SK-N-SH treated with all-trans-retinoic acid at 6 μM for 48 hours (cell line): ENCODE measurements at regions not wholly inside any gene's neighbourhood (a gene's known extent, or its start where the extent isn't known, plus 50 kb on each side); places are given as distances from the start of the nearest gene placed in this dataset.
"Not testable (repeated sequence)": the region's sequence is repeated elsewhere in the genome, so short reads cannot be mapped to it uniquely, and the experiment has no call there.

Experiments
- ATAC-seq: fragments of 200-7000 bp; cut with Tn5 transposase; 3 replicates; pipeline ENCODE4 v1.9.1; 2020; ENCODE audit warnings: mild to moderate bottlenecking, moderate library complexity
- ARNTL ChIP-seq: fragments of 450-650 bp; formaldehyde crosslinking; IDR thresholded peaks from 2 replicates; pipeline ENCODE4 v1.5.0; 2020; ENCODE audit warnings: low read depth, mild to moderate bottlenecking, moderate library complexity, borderline replicate concordance
- BACH2 ChIP-seq: fragments of 250-450 bp; sonication (Bioruptor Pico); IDR thresholded peaks from 2 replicates; pipeline ENCODE4 v1.9.0; 2021; ENCODE audit warnings: mild to moderate bottlenecking, borderline replicate concordance
- CREB5 ChIP-seq: fragments of 250-450 bp; sonication (Bioruptor Pico); IDR thresholded peaks from 2 replicates; pipeline ENCODE4 v1.5.1; 2020; ENCODE audit warnings: low read depth, mild to moderate bottlenecking, moderate library complexity
- CSDC2 ChIP-seq: fragments of 250-450 bp; sonication (Bioruptor Pico); IDR thresholded peaks from 2 replicates; pipeline ENCODE4 v1.5.0; 2020; ENCODE audit warnings: mild to moderate bottlenecking, moderate library complexity
- CSRNP3 ChIP-seq: fragments of 250-450 bp; sonication (Bioruptor Pico); IDR thresholded peaks from 2 replicates; pipeline ENCODE4 v1.5.1; 2021; ENCODE audit warnings: mild to moderate bottlenecking, moderate library complexity
- ESRRG ChIP-seq: fragments of 250-450 bp; sonication (Bioruptor Pico); IDR thresholded peaks from 2 replicates; pipeline ENCODE4 v1.6.1; 2021; ENCODE audit warnings: mild to moderate bottlenecking
- GLIS3 ChIP-seq: fragments of 250-450 bp; sonication (Bioruptor Pico); IDR thresholded peaks from 2 replicates; pipeline ENCODE4 v1.5.0; 2020; ENCODE audit warnings: mild to moderate bottlenecking, moderate library complexity
- ISL1 ChIP-seq: fragments of 250-450 bp; sonication (Bioruptor Pico); IDR thresholded peaks from 2 replicates; pipeline ENCODE4 v2.1.2; 2022; ENCODE audit warnings: mild to moderate bottlenecking, moderate library complexity
- OSR1 ChIP-seq: fragments of 250-450 bp; sonication (Bioruptor Pico); IDR thresholded peaks from 2 replicates; pipeline ENCODE4 v1.8.0; 2022; ENCODE audit warnings: moderate library complexity, mild to moderate bottlenecking, inconsistent platforms
- POU6F1 ChIP-seq: fragments of 250-450 bp; sonication (Bioruptor Pico); IDR thresholded peaks from 2 replicates; pipeline ENCODE4 v1.8.0; 2021; ENCODE audit warnings: low read depth, mild to moderate bottlenecking, moderate library complexity, borderline replicate concordance
- PPARA ChIP-seq: fragments of 250-450 bp; sonication (Bioruptor Pico); IDR thresholded peaks from 2 replicates; pipeline ENCODE4 v1.5.0; 2020; ENCODE audit warnings: mild to moderate bottlenecking, borderline replicate concordance
- RARB ChIP-seq: fragments of 250-450 bp; sonication (Bioruptor Pico); IDR thresholded peaks from 2 replicates; pipeline ENCODE4 v1.8.0; 2021; ENCODE audit warnings: mild to moderate bottlenecking, moderate library complexity
- SNAI2 ChIP-seq: fragments of 250-450 bp; sonication (Bioruptor Pico); IDR thresholded peaks from 2 replicates; pipeline ENCODE4 v1.5.0; 2020; ENCODE audit warnings: mild to moderate bottlenecking, moderate library complexity
- TCF4 ChIP-seq: fragments of 250-450 bp; sonication (Bioruptor Pico); IDR thresholded peaks from 2 replicates; pipeline ENCODE4 v1.8.0; 2021; ENCODE audit warnings: mild to moderate bottlenecking, moderate library complexity, borderline replicate concordance
- TOX ChIP-seq: fragments of 250-450 bp; sonication (Bioruptor Pico); IDR thresholded peaks from 2 replicates; pipeline ENCODE4 v1.8.0; 2021; ENCODE audit warnings: mild to moderate bottlenecking, moderate library complexity, borderline replicate concordance
- TSHZ2 ChIP-seq: fragments of 250-450 bp; sonication (Bioruptor Pico); IDR thresholded peaks from 2 replicates; pipeline ENCODE4 v1.5.0; 2020; ENCODE audit warnings: mild to moderate bottlenecking, moderate library complexity
- ZC3H10 ChIP-seq: fragments of 250-450 bp; sonication (Bioruptor Pico); IDR thresholded peaks from 2 replicates; pipeline ENCODE4 v1.5.1; 2021; ENCODE audit warnings: mild to moderate bottlenecking, moderate library complexity
- ZFP3 ChIP-seq: fragments of 250-450 bp; sonication (Bioruptor Pico); IDR thresholded peaks from 2 replicates; pipeline ENCODE4 v1.5.0; 2020; ENCODE audit warnings: mild to moderate bottlenecking, moderate library complexity
- ZFP30 ChIP-seq: fragments of 450-650 bp; formaldehyde crosslinking; IDR thresholded peaks from 2 replicates; pipeline ENCODE4 v1.5.0; 2022; ENCODE audit warnings: mild to moderate bottlenecking, moderate library complexity
- ZNF70 ChIP-seq: fragments of 450-650 bp; formaldehyde crosslinking; IDR thresholded peaks from 2 replicates; pipeline ENCODE4 v1.5.0; 2020; ENCODE audit warnings: mild to moderate bottlenecking, moderate library complexity
- ZNF8 ChIP-seq: fragments of 450-650 bp; formaldehyde crosslinking; IDR thresholded peaks from 2 replicates; pipeline ENCODE4 v1.5.0; 2020; ENCODE audit warnings: mild to moderate bottlenecking, moderate library complexity
- TF ChIP-seq, protein P1 (sequence below): fragments of 250-450 bp; sonication (Bioruptor Pico); IDR thresholded peaks from 2 replicates; pipeline ENCODE4 v1.8.0; 2020; ENCODE audit warnings: mild to moderate bottlenecking, moderate library complexity, borderline replicate concordance

- ATAC-seq, result no peak
- no peak for TF ChIP-seq CREB5 (CRISPR knock-in tag)
- TF ChIP-seq PPARA (CRISPR knock-in tag), result no peak
- no peak for TF ChIP-seq TOX
- no peak for TF ChIP-seq TSHZ2 (CRISPR knock-in tag)
- TF ChIP-seq ZC3H10, result no peak
- no peak for TF ChIP-seq ZNF70 (CRISPR knock-in tag)
- no peak for TF ChIP-seq ZFP3 (CRISPR knock-in tag)
- no peak for TF ChIP-seq CSRNP3 (CRISPR knock-in tag)
- TF ChIP-seq GLIS3, result no peak
- no peak for TF ChIP-seq TCF4 (CRISPR knock-in tag)
- no peak for TF ChIP-seq ARNTL
- TF ChIP-seq SNAI2 (CRISPR knock-in tag), result no peak
- no peak for TF ChIP-seq BACH2 (CRISPR knock-in tag)
- no peak for TF ChIP-seq OSR1 (CRISPR knock-in tag)
- TF ChIP-seq, all 23 proteins: peak for 0
These were observed 135.2 kb upstream of the IRX1 start for GRCh38 chr5:3460416-3460815.

- TF ChIP-seq ZNF70 (CRISPR knock-in tag) (no peak), ESRRG (CRISPR knock-in tag) (no peak), POU6F1 (CRISPR knock-in tag) (no peak), ZC3H10 (no peak), TSHZ2 (CRISPR knock-in tag) (no peak), CSDC2 (CRISPR knock-in tag) (no peak), SNAI2 (CRISPR knock-in tag) (no peak), PPARA (CRISPR knock-in tag) (no peak), ISL1 (CRISPR knock-in tag) (no peak), ZNF8 (no peak), ARNTL (no peak), ZFP30 (CRISPR knock-in tag) (no peak), OSR1 (CRISPR knock-in tag) (no peak), TCF4 (CRISPR knock-in tag) (no peak), ZFP3 (CRISPR knock-in tag) (no peak), RARB (no peak), CREB5 (CRISPR knock-in tag) (no peak), BACH2 (CRISPR knock-in tag) (no peak), TOX (no peak)
- TF ChIP-seq, protein P1, sequence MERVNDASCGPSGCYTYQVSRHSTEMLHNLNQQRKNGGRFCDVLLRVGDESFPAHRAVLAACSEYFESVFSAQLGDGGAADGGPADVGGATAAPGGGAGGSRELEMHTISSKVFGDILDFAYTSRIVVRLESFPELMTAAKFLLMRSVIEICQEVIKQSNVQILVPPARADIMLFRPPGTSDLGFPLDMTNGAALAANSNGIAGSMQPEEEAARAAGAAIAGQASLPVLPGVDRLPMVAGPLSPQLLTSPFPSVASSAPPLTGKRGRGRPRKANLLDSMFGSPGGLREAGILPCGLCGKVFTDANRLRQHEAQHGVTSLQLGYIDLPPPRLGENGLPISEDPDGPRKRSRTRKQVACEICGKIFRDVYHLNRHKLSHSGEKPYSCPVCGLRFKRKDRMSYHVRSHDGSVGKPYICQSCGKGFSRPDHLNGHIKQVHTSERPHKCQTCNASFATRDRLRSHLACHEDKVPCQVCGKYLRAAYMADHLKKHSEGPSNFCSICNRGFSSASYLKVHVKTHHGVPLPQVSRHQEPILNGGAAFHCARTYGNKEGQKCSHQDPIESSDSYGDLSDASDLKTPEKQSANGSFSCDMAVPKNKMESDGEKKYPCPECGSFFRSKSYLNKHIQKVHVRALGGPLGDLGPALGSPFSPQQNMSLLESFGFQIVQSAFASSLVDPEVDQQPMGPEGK (CRISPR knock-in tag), result no peak
- ATAC-seq, result no peak
These were observed 139.4 kb upstream of the IRX1 start for GRCh38 chr5:3456121-3456681.

- ATAC-seq, result not testable (repeated sequence)
These were observed 141.6 kb upstream of the IRX1 start for GRCh38 chr5:3454028-3454427.
